HCT116 (cell line): ENCODE measurements at regions not wholly inside any gene's neighbourhood (a gene's known extent, or its start where the extent isn't known, plus 50 kb on each side); places are given as distances from the start of the nearest gene placed in this dataset.

Experiments
- ATAC-seq: fragments of 200-7000 bp; cut with Tn5 transposase; 2 replicates; pipeline ENCODE4 v1.9.1; 2020; ENCODE audit warnings: mild to moderate bottlenecking, moderate library complexity
- BruUV-seq: library from RNA; stranded (reverse); fragments of 400-500 nt; replicated peaks from 2 replicates; lab custom pipeline; 2021; lab: Mats Ljungman, UMichigan
- CTCF ChIA-PET: fragments of 300-600 bp; sonication (Branson Sonifier 250); formaldehyde crosslinking; loops from one replicate; lab custom pipeline; 2021; ENCODE audit warnings: antibody characterized with exemption; lab: Charles Lee
- POLR2A ChIA-PET: fragments of 300-600, 350-600 bp; sonication (Branson Sonifier 250); formaldehyde crosslinking; loops from one replicate; lab custom pipeline; 2021; ENCODE audit warnings: antibody characterized with exemption; lab: Charles Lee
- RAD21 ChIA-PET, 2 experiments: fragments of 300-600 bp; sonication (Branson Sonifier 250); formaldehyde crosslinking; loops; one replicate each; lab custom pipeline; 2023; ENCODE audit warnings: low total read pairs in 2 of 2; ENCODE audit not compliant: uncharacterized antibody in 2 of 2, unreplicated experiment in 2 of 2, low non-redundant PET in 1 of 2; lab: Charles Lee
- DNase-seq: peaks from one replicate; pipeline ENCODE4 v3.0.0-alpha.2; 2010; ENCODE audit warnings: low read depth, low spot score
- H2AFZ ChIP-seq: fragments of 200-600 bp; shearing (Covaris generic), sonication (generic); 2 replicates; pipeline ENCODE4 v1.6.1; 2017; ENCODE audit warnings: low read depth, mixed run types, mixed read lengths, antibody characterized with exemption, low read length; ENCODE audit not compliant: poor library complexity, severe bottlenecking
- H3K27ac ChIP-seq: 2 replicates; pipeline ENCODE4 v1.5.1; 2012; ENCODE audit warnings: low read depth, low read length
- H3K27me3 ChIP-seq: fragments of 200-600 bp; sonication (generic); 2 replicates; pipeline ENCODE4 v1.6.1; 2016; ENCODE audit warnings: mixed run types, low read length, mixed read lengths; ENCODE audit not compliant: insufficient read depth
- H3K36me3 ChIP-seq, 2 experiments: fragments of 200-500 bp in 1 of 2; fragments of 200-600 bp in 1 of 2; sonication (Bioruptor generic) in 1 of 2; sonication (generic) in 1 of 2; 2 replicates each; pipeline versions ENCODE4 v1.5.1 to v1.6.1; 2014 to 2016; ENCODE audit warnings: low read length in 2 of 2, inconsistent platforms in 1 of 2, mixed read lengths in 1 of 2, mixed run types in 1 of 2; ENCODE audit not compliant: insufficient read depth in 2 of 2, control insufficient read depth in 1 of 2
- H3K4me1 ChIP-seq, 2 experiments: fragments of 200-600 bp in 1 of 2; sonication (generic) in 1 of 2; 2 replicates each; pipeline versions ENCODE4 v1.5.1 to v1.6.1; 2012 to 2017; ENCODE audit warnings: low read length in 2 of 2, inconsistent platforms in 1 of 2, mild to moderate bottlenecking in 1 of 2, mixed read lengths in 1 of 2, mixed run types in 1 of 2, moderate library complexity in 1 of 2; ENCODE audit not compliant: insufficient read depth in 2 of 2, control insufficient read depth in 1 of 2
- H3K4me2 ChIP-seq: fragments of 200-600 bp; sonication (generic); 2 replicates; pipeline ENCODE4 v1.6.1; 2017; ENCODE audit warnings: mixed run types, low read length, mixed read lengths
- H3K4me3 ChIP-seq, 2 experiments: fragments of 200-600 bp in 1 of 2; sonication (generic) in 1 of 2; replicated peaks in 1 of 2; 2 replicates each; pipeline ENCODE4 v1.5.1; 2011 to 2016; ENCODE audit warnings: low read length in 2 of 2, control low read depth in 1 of 2, low read depth in 1 of 2, mild to moderate bottlenecking in 1 of 2, mixed read lengths in 1 of 2, mixed run types in 1 of 2
- H3K79me2 ChIP-seq: fragments of 200-600 bp; sonication (generic); 2 replicates; pipeline ENCODE4 v1.6.1; 2017; ENCODE audit warnings: mild to moderate bottlenecking, mixed run types, low read length, moderate library complexity, mixed read lengths; ENCODE audit not compliant: insufficient read depth
- H3K9ac ChIP-seq: fragments of 200-600 bp; sonication (generic); 2 replicates; pipeline ENCODE4 v1.6.1; 2016; ENCODE audit warnings: low read length, mixed read lengths
- H3K9me2 ChIP-seq: fragments of 200-600 bp; sonication (generic), shearing (Covaris generic); 2 replicates; pipeline ENCODE4 v1.6.1; 2017; ENCODE audit warnings: mixed run types, mild to moderate bottlenecking, moderate library complexity; ENCODE audit not compliant: insufficient read depth
- H3K9me3 ChIP-seq, 2 experiments: fragments of 200-500 bp in 1 of 2; fragments of 200-600 bp in 1 of 2; sonication (Bioruptor generic) in 1 of 2; sonication (generic) in 1 of 2; 2 replicates each; pipeline ENCODE4 v1.6.1; 2014 to 2017; ENCODE audit warnings: low read length in 2 of 2, mixed read lengths in 2 of 2, inconsistent platforms in 1 of 2, low read depth in 1 of 2, mild to moderate bottlenecking in 1 of 2, mixed run types in 1 of 2, moderate library complexity in 1 of 2; ENCODE audit not compliant: control insufficient read depth in 1 of 2, insufficient read depth in 1 of 2
- H4K20me1 ChIP-seq: fragments of 200-600 bp; sonication (generic), shearing (Covaris generic); 2 replicates; pipeline ENCODE4 v1.6.1; 2017; ENCODE audit warnings: mixed run types, mild to moderate bottlenecking, moderate library complexity; ENCODE audit not compliant: insufficient read depth
- CBX3 ChIP-seq: IDR thresholded peaks from 2 replicates; pipeline ENCODE4 v1.6.1; 2012; ENCODE audit warnings: low read depth
- ELF1 ChIP-seq: IDR thresholded peaks from 2 replicates; pipeline ENCODE4 v1.6.1; 2012; ENCODE audit warnings: low read depth, borderline replicate concordance
- EZH2 ChIP-seq: fragments of 200-600 bp; sonication (generic); IDR thresholded peaks from 2 replicates; pipeline ENCODE4 v1.6.1; 2017; ENCODE audit warnings: antibody characterized with exemption, mixed run types
- EZH2phosphoT487 ChIP-seq: fragments of 200-600 bp; IDR thresholded peaks from 2 replicates; pipeline ENCODE4 v1.6.1; 2018; ENCODE audit warnings: antibody characterized with exemption, borderline replicate concordance
- ZFX ChIP-seq: fragments of 450-650 bp; IDR thresholded peaks from 2 replicates; pipeline ENCODE4 v1.6.1; 2017
- intact Hi-C: fragments of 100-400 bp; cut with micrococcal nuclease; formaldehyde crosslinking; loops from 2 replicates; pipeline ENCODE4 v1.10.0; 2022
- TF ChIP-seq, protein P1 (sequence below): IDR thresholded peaks from 2 replicates; pipeline ENCODE4 v1.6.1; 2012
- TF ChIP-seq, protein P2 (sequence below): IDR thresholded peaks from 2 replicates; pipeline ENCODE4 v1.6.1; 2011; ENCODE audit warnings: mild to moderate bottlenecking, low read length, moderate library complexity; ENCODE audit not compliant: insufficient replicate concordance; ENCODE audit errors: extremely low read depth

DNA sequence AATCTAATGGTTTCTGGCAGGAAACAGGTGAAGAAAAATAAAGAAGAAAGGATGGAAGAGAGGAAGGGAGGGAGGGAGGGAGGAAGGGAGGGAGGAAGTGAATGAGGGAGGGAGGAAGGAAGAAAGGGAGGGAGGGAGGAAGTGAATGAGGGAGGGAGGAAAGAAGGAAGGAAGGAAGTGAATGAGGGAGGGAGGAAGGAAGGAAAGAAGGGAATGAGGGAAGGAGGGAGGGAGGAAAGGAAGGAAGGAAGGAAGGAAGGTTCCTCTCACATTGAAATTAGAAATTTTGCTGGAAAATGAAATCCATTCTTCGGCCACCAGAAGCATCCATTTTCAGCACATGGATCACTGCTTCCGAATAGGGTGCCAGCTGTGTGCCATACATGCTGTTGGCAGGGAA lies 62.2 kb upstream of the PELI2 start:
- ChIA-PET RAD21 (no interaction called here), POLR2A (interaction anchor here (0.6 kb wide), 1 partner anchor 11 kb away, joined by 4 read pairs; no protein-coding TSS in a partner anchor), CTCF (interaction anchor here (1.5 kb wide), 1 partner anchor 284 kb away, joined by 3 read pairs; no protein-coding TSS in a partner anchor)
- H3K27ac ChIP-seq, result no peak overlapping the region
- no peak for TF ChIP-seq CBX3
- TF ChIP-seq ZFX, result no peak
- TF ChIP-seq EZH2, result no peak
- TF ChIP-seq ELF1, result no peak
- TF ChIP-seq, protein P1, sequence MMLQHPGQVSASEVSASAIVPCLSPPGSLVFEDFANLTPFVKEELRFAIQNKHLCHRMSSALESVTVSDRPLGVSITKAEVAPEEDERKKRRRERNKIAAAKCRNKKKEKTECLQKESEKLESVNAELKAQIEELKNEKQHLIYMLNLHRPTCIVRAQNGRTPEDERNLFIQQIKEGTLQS, result no peak
- no peak for TF ChIP-seq EZH2phosphoT487
- TF ChIP-seq, protein P2, sequence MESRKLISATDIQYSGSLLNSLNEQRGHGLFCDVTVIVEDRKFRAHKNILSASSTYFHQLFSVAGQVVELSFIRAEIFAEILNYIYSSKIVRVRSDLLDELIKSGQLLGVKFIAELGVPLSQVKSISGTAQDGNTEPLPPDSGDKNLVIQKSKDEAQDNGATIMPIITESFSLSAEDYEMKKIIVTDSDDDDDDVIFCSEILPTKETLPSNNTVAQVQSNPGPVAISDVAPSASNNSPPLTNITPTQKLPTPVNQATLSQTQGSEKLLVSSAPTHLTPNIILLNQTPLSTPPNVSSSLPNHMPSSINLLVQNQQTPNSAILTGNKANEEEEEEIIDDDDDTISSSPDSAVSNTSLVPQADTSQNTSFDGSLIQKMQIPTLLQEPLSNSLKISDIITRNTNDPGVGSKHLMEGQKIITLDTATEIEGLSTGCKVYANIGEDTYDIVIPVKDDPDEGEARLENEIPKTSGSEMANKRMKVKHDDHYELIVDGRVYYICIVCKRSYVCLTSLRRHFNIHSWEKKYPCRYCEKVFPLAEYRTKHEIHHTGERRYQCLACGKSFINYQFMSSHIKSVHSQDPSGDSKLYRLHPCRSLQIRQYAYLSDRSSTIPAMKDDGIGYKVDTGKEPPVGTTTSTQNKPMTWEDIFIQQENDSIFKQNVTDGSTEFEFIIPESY, result no peak
- peaks cover 70% of the 10 kb centered on the region for H3K27me3 ChIP-seq
- H4K20me1 ChIP-seq, result no peaks in the 10 kb centered on the region
- no peaks in the 10 kb centered on the region for H3K36me3 ChIP-seq
- BruUV-seq, result no TSS peak
- no peaks in the 10 kb centered on the region for H3K9me3 ChIP-seq
- H3K9me2 ChIP-seq, result no peaks in the 10 kb centered on the region
- H3K4me2 ChIP-seq, result no peak overlapping the region
- no peaks in the 10 kb centered on the region for H3K4me1 ChIP-seq
- H3K79me2 ChIP-seq, result no peaks in the 10 kb centered on the region
- intact Hi-C loops, result no loop called here
- no peak overlapping the region for H3K4me3 ChIP-seq
- no peak for DNase-seq
- no peak overlapping the region for H3K9ac ChIP-seq
- H2AFZ ChIP-seq, result no peak overlapping the region
- ATAC-seq, result no peak
